GM21390 (cell line): ENCODE measurements at regions not wholly inside any gene's neighbourhood (a gene's known extent, or its start where the extent isn't known, plus 50 kb on each side); places are given as distances from the start of the nearest gene placed in this dataset.
"Not testable (repeated sequence)": the region's sequence is repeated elsewhere in the genome, so short reads cannot be mapped to it uniquely, and the experiment has no call there.

Experiments used
- ATAC-seq: cut with Tn5 transposase; IDR thresholded peaks from one replicate; pipeline ENCODE4 v1.9.1; 2021; ENCODE audit not compliant: unreplicated experiment

DNA sequence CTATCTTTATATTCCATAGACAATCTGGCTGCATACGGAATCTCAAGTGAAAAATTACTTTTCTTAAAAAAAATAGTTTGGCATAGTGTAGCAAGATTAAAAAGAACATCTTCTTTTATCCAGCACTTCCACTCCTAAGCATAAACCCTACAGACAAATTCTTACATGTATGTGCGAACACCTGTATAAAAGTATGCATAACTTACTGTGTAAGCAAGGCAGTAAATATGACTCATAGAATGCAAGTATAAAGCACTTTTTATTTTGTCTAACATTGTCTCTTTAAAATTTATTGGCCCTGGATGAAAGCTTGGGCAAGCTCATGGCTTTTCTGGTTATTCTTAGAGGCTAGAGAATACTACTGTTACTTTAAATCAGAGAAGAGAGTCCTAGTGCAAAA is 86.4 kb downstream of the MSX2 start:
- ATAC-seq, result no peak

GRCh38 chr5:174807471-174807870 is 83.1 kb downstream of the MSX2 start:
- no peak for ATAC-seq

DNA sequence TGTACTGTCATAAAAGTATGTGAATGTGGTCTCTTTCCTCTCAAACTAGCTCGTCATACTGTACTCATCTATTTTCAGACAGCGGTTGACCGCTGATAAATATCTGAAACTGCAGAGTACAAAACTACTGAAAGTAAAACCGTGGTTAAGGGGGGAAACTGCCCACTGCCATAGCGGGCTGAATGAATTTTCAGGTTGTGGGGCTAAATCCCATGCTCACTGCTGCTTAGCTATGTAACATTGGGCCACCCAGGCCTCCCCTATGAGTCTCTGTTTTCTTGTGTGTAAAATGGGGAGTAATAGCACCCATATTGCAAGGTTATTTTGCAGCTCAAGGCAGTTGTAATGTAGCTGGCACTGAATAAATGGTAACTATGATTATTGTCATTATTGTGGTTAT is 82.3 kb downstream of the MSX2 start:
- ATAC-seq, result no peak

- ATAC-seq, result no peak
Measured at GRCh38 chr5:174801798-174802197, 77.4 kb downstream of the MSX2 start.

- ATAC-seq, result no peak
Measured at GRCh38 chr5:174800435-174800834, 76.1 kb downstream of the MSX2 start.

DNA sequence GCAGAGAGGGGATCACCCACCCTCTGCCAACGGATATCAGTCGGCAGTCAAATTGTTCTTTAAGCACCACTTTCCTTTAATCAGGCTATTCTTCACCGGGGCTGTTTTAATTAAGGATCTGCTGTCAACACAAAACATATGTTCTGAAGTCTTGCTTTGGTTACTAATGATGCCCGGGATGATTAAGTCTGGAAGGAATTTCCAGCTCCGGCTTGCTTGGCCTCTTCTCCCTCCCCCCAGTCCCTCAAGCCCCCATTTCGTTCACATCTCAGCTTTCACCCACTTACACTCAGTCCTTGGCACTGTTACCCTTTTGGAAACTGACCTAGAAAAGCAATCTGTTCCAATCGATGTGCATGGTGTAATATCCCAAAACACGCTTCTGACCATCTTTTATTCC is 74.7 kb downstream of the MSX2 start:
- ATAC-seq, result no peak

DNA sequence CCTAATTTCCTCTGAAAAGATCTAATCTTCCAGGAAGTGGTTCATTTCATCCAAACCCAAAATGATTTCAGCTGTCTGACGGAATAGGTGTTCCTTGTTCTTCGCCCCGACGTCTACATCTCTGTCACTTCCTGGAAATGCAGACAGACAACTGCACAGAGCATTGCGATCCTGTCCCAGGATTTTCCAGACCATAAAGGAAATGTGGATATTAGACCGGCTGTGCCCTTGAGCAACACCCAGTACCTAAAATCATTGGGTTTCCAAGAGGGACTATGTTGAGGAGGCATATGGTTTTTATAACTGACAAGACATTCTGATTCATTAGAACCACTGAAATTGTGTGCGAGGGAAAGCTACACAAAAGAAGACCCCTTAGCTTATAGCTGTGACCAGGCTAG is 74.2 kb downstream of the MSX2 start:
- ATAC-seq, result no peak

DNA sequence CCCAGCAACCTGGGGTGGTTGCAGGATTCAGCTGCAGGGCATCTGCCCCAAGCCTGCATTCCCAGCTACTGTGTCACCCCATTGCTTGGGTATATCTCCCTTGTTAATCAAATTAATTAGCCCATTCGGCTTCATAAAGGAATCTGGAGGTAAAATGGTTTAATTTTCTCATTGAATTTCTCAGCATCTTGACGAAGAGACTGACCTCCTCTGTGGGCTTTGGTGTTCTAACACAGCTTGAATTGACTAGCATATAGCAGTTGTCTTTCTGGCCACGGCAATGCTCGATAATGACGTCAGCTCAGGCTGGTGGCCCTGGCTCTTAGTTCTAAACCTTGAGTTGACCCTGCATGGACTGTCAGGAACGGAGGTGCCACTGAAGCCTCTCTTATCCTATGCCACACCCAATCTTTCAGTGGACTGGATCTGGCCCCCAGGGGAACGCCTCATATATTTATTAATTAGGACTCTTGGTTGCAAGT is 72.4 kb downstream of the MSX2 start:
- no peak for ATAC-seq

GRCh38 chr5:174794931-174795672 is 70.7 kb downstream of the MSX2 start:
- no peak for ATAC-seq

DNA sequence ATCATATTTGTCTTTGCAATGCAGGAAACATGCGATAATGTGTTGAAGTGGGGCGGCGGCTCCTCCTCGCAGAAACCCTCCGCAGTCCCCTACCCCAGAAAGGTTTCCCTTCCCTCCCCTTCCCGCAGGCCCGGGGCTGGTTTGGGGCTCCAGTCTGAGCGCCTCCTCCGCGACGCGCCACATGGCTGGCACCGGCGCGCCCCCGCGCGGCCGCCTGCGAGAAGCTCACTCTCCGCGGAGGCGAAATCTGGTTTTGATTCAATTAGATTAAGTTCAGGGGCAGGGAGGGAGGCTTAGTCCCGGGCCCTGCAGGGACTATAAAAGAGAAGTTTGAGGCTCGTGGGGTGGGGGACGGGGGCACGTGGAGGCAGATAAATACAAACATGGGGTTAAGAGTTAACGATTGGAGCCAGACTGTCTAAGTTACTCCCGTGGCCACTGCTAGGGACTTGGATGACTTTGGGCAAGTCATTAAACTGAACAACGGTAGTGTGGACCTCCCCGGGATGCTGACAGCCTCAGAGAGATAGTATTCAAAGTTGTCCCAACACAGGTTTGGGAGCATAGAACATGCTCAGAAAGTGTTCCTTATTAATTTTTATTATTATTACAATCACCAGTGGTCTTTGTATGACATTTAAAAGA is 69.4 kb downstream of the MSX2 start:
- no peak for ATAC-seq

DNA sequence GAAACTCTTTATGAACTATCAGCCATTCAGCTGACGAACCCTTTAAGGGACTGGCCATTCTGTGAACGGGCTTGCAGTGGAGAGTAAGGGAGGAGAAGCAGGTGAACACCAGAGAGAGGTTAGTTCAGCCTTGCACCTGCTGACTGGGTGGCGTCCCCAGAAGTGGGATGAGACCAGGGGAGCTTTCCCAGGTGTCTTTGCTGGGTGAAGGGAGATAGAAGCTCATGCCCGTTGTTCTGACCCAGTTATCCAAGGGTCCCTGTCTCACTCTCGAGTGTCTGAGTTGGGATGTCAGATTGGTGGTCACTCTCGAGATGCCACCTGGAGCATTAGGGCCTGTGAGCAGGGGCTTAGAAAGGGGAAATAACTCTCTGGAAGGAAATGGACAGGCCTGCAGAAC is 68.7 kb downstream of the MSX2 start:
- ATAC-seq, result no peak

DNA sequence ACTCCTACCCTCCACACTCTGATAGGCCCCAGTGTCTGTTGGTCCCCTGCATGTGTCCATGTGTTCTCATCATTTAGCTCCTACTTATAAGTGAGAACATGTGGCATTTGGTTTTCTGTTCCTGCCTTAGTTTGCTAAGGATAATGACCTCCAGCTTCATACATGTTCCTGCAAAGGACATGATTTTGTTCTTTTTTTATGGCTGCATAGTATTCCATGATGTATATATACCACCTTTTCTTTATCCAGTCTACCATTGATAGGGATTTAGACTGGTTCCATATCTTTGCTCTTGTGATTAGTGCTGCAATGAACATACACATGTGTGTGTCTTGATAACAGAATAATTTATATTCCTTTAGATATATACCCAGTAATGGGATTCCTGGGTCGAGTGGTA is 67.9 kb downstream of the MSX2 start:
- ATAC-seq, result not testable (repeated sequence)

DNA sequence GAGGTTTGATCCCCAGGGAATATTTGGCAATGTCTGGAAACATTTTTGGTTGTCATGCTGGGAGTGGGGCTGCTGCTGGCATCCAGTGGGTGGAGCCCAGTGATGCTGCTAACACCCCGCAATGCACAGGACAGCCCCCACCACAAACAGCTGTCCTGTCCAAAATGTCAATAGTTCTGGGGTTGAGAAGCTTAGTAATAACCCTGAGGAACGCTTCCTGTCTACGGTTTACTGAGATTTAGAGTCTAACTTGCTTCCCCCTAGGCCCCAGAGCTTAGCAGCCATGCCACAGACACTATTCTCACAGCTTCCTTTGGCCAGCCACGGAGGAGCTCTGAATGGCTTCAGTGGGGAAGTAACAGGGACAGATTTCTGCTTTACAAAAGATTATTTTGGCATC is 66.5 kb downstream of the MSX2 start:
- ATAC-seq, result no peak

DNA sequence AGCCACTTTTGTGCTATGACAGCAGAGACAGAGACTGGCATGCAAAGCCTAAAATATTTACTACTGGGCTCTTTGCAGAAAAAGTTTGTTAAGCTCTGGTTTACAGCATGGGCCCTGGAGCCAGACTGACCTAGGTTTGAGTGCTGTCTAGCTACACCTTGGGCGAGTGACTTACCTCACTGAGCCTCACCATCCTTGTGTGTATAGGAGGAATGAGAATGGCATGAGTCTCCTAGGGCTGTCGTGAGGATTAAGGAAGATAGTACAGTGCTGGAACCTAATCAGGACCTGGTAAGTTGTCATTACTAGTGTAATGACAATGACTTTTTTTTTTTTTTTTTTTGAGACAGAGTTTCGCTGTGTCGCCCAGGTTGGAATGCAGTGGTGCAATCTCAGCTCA is 65.2 kb downstream of the MSX2 start:
- no peak for ATAC-seq

DNA sequence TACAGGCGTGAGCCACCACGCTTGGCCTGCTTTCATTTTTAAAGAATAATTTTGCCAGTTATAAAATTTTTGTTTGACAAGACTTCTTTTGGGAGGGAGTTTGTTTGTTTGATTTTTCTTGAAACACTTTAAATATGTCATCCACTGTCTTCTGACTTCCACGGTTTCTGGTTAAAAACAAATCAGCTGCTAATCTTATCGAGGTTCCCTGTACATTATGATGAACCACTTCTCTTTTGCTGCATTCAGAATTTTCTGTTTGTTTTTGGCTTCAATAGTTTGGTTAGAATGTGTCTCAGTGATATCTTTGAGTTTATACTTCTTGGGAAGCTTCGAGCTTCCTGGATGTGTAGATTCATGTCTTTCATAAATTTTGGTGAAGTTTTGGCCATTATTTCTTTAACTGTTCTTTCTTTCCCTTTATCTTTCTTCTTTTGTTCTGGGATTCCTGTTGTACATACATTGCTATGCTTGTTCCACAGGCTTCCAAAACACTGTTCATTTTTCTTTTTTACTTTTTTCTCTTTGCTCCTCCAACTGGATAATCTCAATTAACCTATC is 60.8 kb downstream of the MSX2 start:
- no peak for ATAC-seq
